ENCODE measurements at regions not wholly inside any gene's neighbourhood (a gene's known extent, or its start where the extent isn't known, plus 50 kb on each side); places are given as distances from the start of the nearest gene placed in this dataset.

DNA sequence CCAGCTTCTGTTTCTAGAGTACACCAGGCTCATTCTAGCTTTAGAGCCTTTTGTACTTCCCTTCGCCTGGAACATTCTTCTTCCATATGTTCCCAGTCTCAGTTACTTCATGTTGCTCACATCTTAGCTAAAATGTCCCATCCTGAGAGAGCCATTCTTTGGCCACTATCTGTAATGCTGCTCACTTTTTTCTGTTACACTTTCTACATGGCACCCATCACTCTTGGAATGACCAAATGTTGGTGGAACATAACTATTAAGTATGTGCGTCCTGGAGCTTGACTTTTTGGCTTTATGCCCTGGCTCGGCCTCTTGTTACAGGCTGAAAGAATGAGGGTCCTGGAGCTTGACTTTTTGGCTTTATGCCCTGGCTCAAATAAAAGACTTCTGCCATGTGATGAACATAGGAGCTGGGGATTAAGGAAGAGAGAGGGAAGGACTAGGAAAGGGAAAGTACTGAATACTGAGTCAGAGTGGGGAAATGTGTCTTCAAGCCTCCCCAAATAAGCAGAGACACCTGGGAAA lies 442.9 kb upstream of the ATP2B1 start:
- Mint-ChIP-seq H3K4me3 (no peak overlapping the region), H3K9me3 (ENCODE audit: insufficient read depth) (no peaks in the 10 kb centered on the region), H3K36me3 (ENCODE audit: low read depth) (no peaks in the 10 kb centered on the region), H3K27me3 (ENCODE audit: low read depth) (no peaks in the 10 kb centered on the region), H3K4me1 (ENCODE audit: low read depth) (peaks cover 5% of the 10 kb centered on the region), H3K27ac (no peak overlapping the region)
- CTCF ChIA-PET: no interaction called here
- DNase-seq (no peak), ATAC-seq (no peak)
- POLR2A ChIA-PET: no interaction called here

DNA sequence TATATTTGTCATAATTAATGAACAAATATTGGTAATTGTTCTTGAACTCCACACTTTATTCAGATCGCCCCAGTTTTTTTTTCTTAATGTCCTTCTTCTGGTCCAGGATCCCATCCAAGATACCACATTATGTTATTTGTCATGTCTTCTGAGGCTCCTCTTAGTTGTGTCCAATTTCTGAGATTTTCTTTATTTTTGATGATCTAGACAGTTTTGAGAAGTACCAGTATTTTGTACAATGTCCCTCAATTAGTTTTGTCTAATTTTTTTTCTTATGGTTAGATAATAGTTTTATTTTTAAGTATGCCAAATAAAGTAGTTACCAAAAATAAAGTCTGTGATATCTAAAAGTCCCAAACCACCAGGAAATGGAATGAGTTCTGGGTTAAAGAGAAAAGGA lies 440.8 kb upstream of the ATP2B1 start:
- CTCF ChIA-PET: no interaction called here

DNA sequence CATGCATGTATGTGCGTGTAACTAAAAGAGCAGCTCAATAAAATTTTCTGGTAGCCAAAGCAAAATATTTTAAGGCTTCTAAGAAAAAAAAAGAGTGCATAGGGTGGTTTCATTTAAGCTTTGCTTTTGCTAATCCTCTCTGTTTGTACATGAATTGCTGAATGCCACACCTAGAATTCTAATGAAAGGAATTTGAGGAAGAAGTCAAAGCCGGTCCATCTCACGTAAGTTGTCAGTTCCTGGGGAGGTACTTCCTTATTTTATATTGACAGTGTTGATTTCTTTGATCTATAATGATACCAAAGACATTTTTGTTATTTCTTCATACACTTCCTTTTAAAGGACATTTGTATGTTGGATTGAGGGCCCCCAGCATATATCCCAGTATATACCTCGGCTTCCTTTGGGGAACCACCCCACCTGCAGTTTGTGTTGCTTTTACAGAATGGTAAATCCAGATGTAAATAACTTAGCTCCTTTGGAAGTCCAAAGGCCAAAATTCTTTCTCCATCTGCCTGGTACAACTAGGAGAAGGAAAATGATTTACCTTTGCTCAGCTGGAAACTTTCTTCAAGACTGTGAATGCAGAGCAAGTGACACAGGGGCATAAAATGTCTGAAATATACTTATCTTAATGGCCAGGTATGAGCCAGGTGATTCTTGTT lies 420.9 kb upstream of the ATP2B1 start:
- no peak overlapping the region for H3K4me3 Mint-ChIP-seq
- H3K36me3 Mint-ChIP-seq (ENCODE audit: low read depth): no peaks in the 10 kb centered on the region
- ATAC-seq: no peak
- no peaks in the 10 kb centered on the region for H3K27me3 Mint-ChIP-seq (ENCODE audit: low read depth)
- no peak for DNase-seq
- no peak overlapping the region for H3K27ac Mint-ChIP-seq
- CTCF ChIA-PET: no interaction called here
- H3K9me3 Mint-ChIP-seq (ENCODE audit: insufficient read depth): no peaks in the 10 kb centered on the region
- no peaks in the 10 kb centered on the region for H3K4me1 Mint-ChIP-seq (ENCODE audit: low read depth)
- POLR2A ChIA-PET: no interaction called here

More for the DNA sequence above, 440.8 kb upstream of the ATP2B1 start:
- ATAC-seq (no peak), DNase-seq (no peak)
- H3K27ac Mint-ChIP-seq: no peak overlapping the region
- no peak overlapping the region for H3K4me3 Mint-ChIP-seq
- no peaks in the 10 kb centered on the region for H3K36me3 Mint-ChIP-seq (ENCODE audit: low read depth)
- POLR2A ChIA-PET: no interaction called here
- H3K9me3 Mint-ChIP-seq (ENCODE audit: insufficient read depth): no peaks in the 10 kb centered on the region
- H3K27me3 Mint-ChIP-seq (ENCODE audit: low read depth): no peaks in the 10 kb centered on the region
- H3K4me1 Mint-ChIP-seq (ENCODE audit: low read depth): peaks cover 5% of the 10 kb centered on the region

DNA sequence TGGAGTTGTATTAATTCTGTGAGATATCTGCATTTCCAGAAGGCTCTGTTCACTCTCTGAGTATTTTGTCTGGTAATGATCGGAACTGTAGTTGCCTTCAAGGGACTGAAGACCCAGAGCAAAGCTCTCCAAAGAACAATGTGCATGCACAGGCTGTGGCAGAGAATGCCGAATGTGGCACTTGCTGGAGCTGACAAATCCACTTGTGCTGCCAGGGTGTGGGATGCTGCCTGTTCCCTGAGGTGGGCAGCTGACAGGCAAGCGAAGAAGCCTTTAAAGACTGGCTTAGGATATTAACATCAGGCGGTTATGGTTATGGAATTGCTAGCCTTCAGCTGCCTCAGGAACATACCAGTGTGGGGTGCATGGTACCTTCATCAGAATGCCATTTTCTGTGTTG lies 419.9 kb upstream of the ATP2B1 start:
- H3K4me3 Mint-ChIP-seq: no peak overlapping the region

DNA sequence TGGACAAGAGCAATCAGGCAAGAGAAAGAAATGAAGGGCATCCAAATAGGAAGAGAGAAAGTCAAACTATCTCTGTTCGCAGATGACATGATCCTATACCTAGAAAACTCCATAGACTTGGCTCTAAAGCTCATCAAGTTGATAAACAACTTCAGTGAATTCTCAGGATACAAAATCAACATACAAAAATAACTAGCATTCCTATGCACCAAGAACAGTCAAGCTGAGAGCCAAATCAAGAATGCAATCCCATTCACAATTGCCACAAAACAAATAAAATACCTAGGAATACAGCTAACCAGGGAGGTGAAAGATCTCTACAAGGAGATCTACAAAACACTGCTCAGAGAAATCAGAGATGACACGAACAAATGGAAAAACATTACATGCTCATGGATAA lies 417.5 kb upstream of the ATP2B1 start:
- Mint-ChIP-seq H3K9me3 (ENCODE audit: insufficient read depth) (no peaks in the 10 kb centered on the region), H3K4me1 (ENCODE audit: low read depth) (no peaks in the 10 kb centered on the region), H3K36me3 (ENCODE audit: low read depth) (no peaks in the 10 kb centered on the region), H3K4me3 (no peak overlapping the region), H3K27ac (no peak overlapping the region), H3K27me3 (ENCODE audit: low read depth) (no peaks in the 10 kb centered on the region)
- DNase-seq: no peak
- ChIA-PET POLR2A (no interaction called here), CTCF (no interaction called here)
- no peak for ATAC-seq

More for the DNA sequence above, 419.9 kb upstream of the ATP2B1 start:
- Mint-ChIP-seq H3K9me3 (ENCODE audit: insufficient read depth) (no peaks in the 10 kb centered on the region), H3K36me3 (ENCODE audit: low read depth) (no peaks in the 10 kb centered on the region), H3K27me3 (ENCODE audit: low read depth) (no peaks in the 10 kb centered on the region), H3K4me1 (ENCODE audit: low read depth) (no peaks in the 10 kb centered on the region), H3K27ac (no peak overlapping the region)
- no peak for DNase-seq
- ChIA-PET POLR2A (no interaction called here), CTCF (no interaction called here)
- ATAC-seq: no peak

DNA sequence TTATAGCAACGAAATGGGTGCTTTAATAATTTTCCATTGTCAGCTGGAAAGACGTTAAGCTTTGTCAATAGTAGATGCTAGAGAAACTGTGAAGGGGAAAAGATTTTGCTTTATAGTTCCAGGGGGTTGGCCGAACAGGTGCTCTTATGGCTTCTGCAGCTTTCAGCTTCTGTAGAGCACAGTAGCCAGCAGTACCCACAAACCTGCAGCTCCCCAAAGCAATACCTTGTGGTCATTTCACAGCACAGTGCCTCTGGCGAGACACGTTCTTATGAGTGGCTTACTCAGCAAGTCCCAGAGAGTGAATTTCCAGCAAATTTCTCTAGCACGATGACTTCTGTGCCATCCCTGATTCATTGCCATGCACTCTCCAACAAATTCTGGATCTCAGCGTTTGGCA lies 416.3 kb upstream of the ATP2B1 start:
- H3K27me3 Mint-ChIP-seq (ENCODE audit: low read depth): no peaks in the 10 kb centered on the region
- POLR2A ChIA-PET: no interaction called here
- CTCF ChIA-PET: no interaction called here

DNA sequence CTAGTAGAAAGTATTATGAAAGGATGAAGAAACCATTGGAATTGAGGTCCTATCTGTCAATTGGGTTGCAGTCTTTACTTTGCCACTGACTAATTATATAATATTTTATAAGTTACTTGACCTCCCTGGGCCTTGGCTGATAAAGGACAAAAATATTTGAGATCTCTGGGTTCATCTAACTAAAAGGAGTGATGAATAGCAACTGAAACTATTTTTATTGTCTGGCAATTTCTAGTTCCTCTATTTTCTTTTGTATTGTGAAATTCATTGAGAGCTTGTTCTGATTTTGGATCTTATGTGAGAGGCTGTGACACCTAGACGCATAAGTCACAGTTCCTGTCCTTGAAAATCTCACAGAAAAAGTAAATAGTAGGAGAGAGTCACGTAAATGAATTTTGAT lies 415.7 kb upstream of the ATP2B1 start:
- H3K4me1 Mint-ChIP-seq (ENCODE audit: low read depth): no peaks in the 10 kb centered on the region
- CTCF ChIA-PET: no interaction called here
- H3K27ac Mint-ChIP-seq: no peak overlapping the region
- ATAC-seq (no peak), DNase-seq (no peak)
- POLR2A ChIA-PET: no interaction called here
- peaks cover 8% of the 10 kb centered on the region for H3K9me3 Mint-ChIP-seq (ENCODE audit: insufficient read depth)
- H3K27me3 Mint-ChIP-seq (ENCODE audit: low read depth): no peaks in the 10 kb centered on the region
- no peaks in the 10 kb centered on the region for H3K36me3 Mint-ChIP-seq (ENCODE audit: low read depth)
- no peak overlapping the region for H3K4me3 Mint-ChIP-seq

More for the DNA sequence above, 416.3 kb upstream of the ATP2B1 start:
- Mint-ChIP-seq H3K4me1 (ENCODE audit: low read depth) (no peaks in the 10 kb centered on the region), H3K27ac (no peak overlapping the region), H3K4me3 (no peak overlapping the region), H3K36me3 (ENCODE audit: low read depth) (no peaks in the 10 kb centered on the region), H3K9me3 (ENCODE audit: insufficient read depth) (peaks cover 8% of the 10 kb centered on the region)
- ATAC-seq (no peak), DNase-seq (no peak)

DNA sequence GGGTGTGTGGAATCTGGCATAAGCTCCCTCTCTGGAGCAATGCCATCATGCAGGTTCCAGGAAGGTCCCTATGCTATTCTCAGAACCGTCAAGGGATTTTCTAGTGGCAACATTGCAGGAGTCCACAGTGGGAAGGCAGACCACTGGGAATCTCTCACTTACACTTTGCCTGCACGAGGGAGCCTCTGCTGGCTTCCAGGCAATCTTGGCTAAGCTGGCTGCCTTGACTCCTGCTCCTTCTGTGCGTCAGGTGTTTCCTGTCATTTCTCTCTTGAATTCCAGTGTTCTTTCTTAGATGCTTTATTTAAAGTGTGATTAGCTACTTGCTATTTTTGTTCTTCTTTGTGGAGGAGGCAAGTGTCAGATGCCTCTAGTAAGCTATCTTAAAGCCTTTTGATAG lies 414.0 kb upstream of the ATP2B1 start:
- ATAC-seq (no peak), DNase-seq (no peak)
- H3K36me3 Mint-ChIP-seq (ENCODE audit: low read depth): no peaks in the 10 kb centered on the region
- H3K9me3 Mint-ChIP-seq (ENCODE audit: insufficient read depth): peaks cover 8% of the 10 kb centered on the region
- H3K4me3 Mint-ChIP-seq: no peak overlapping the region
- ChIA-PET CTCF (no interaction called here), POLR2A (no interaction called here)
- no peaks in the 10 kb centered on the region for H3K4me1 Mint-ChIP-seq (ENCODE audit: low read depth)
- H3K27me3 Mint-ChIP-seq (ENCODE audit: low read depth): no peaks in the 10 kb centered on the region
- H3K27ac Mint-ChIP-seq: no peak overlapping the region

DNA sequence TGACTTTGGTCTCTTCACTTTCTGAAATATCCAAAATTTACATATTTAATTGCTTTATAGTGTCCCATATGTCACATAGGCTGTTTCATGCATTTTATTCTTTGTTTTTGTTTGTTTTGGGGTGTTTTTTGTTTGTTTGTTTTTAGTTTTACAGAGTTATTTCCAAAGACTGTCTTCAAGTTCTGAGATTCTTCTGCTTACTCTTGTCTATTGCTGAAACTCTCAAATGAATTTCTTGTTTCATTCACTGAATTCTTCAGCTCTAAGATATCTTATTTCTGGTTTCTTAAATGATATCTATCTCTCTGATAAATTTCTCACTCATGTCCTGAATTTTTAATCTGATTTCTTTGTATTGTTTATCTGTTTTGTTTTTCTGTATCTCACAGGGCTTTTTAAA lies 412.0 kb upstream of the ATP2B1 start:
- POLR2A ChIA-PET: no interaction called here
- Mint-ChIP-seq H3K27me3 (ENCODE audit: low read depth) (no peaks in the 10 kb centered on the region), H3K4me1 (ENCODE audit: low read depth) (no peaks in the 10 kb centered on the region), H3K36me3 (ENCODE audit: low read depth) (no peaks in the 10 kb centered on the region), H3K27ac (no peak overlapping the region), H3K4me3 (no peak overlapping the region), H3K9me3 (ENCODE audit: insufficient read depth) (peaks cover 8% of the 10 kb centered on the region)
- CTCF ChIA-PET: no interaction called here
- DNase-seq (no peak), ATAC-seq (no peak)

DNA sequence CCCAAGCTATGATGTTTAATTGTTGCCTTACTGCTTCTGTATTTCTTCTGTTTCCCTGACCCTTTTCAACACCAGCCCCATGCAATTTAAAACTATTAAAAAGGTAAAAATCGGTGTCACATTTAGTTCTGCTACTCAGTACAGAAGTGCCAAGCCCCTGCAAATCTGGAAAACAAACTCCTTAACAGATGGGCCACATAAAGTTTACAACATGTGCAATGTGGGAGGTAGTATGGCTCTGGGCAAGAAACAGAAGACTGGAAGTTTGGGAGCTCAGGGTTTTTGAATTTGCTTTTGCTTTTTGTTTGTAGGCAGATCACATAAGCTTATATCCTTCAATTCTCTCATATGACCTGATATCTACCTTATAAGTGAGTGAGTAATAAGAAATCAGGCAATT lies 404.0 kb upstream of the ATP2B1 start:
- Mint-ChIP-seq H3K4me3 (no peak overlapping the region), H3K4me1 (ENCODE audit: low read depth) (no peaks in the 10 kb centered on the region), H3K9me3 (ENCODE audit: insufficient read depth) (no peaks in the 10 kb centered on the region), H3K27me3 (ENCODE audit: low read depth) (no peaks in the 10 kb centered on the region), H3K36me3 (ENCODE audit: low read depth) (no peaks in the 10 kb centered on the region), H3K27ac (no peak overlapping the region)
- POLR2A ChIA-PET: no interaction called here
- CTCF ChIA-PET: no interaction called here
- no peak for DNase-seq
- ATAC-seq: no peak

DNA sequence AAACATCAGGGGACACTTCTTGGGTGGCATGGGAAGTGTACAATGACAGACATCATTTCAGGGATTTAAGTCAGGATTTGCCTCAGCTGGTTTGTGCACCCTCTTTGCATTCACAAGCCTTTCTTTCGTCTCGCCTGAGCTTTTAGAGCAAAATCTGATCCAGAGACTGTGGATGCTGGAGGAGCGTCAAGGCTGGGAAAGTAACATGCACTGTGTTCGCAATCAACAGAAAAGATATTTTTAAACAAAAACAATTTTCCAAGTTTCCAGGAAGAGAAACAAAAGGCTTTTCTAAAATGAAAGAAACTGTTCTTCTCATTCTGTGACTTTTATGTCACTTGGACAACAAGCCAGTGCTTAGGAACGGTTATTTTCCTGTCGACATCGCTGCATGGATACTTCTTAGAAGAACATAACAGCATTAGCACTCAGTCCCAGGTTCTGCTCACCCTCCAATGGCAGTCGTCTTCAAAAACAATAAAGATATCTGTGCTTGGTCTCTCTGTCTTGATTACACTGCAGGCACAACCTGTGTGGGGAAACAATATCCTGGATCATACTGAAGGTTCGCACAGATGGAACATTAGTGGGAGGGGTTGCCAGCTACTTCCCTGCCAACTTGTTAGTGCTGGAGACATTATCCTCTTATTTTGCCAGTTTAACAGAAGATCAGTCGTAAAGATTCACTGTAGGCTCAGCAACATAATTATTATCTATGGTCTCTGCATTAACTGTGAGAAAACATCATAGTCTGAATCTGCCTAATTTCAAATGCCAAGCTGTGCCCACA lies 403.3 kb upstream of the ATP2B1 start:
- Mint-ChIP-seq H3K4me3 (no peak overlapping the region), H3K36me3 (ENCODE audit: low read depth) (no peaks in the 10 kb centered on the region), H3K27ac (no peak overlapping the region), H3K9me3 (ENCODE audit: insufficient read depth) (no peaks in the 10 kb centered on the region), H3K27me3 (ENCODE audit: low read depth) (no peaks in the 10 kb centered on the region), H3K4me1 (ENCODE audit: low read depth) (no peaks in the 10 kb centered on the region)
- no peak for ATAC-seq
- ChIA-PET POLR2A (no interaction called here), CTCF (no interaction called here)
- no peak for DNase-seq

DNA sequence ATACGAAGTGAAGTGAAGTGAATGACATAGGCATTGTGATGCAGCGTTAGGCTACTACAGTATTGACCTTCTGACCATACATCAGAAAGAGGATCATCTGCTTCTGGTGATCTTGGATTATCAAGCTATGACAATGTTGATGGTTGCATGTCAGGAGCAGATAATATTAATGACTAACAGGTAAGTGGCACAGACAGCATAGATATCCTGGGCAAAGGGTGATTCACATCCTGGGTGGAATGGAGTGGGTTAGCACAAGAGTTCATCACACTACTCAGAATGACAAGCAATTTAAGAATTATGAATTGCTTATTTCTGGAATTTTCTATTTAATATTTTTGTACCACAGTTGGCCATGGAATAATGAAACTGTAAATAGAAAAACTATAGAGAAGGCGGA lies 397.9 kb upstream of the ATP2B1 start:
- H3K27me3 Mint-ChIP-seq (ENCODE audit: low read depth): peaks cover 14% of the 10 kb centered on the region
- ATAC-seq: no peak

More for the DNA sequence above, 397.9 kb upstream of the ATP2B1 start:
- DNase-seq: no peak
- H3K4me3 Mint-ChIP-seq: no peak overlapping the region
- POLR2A ChIA-PET: no interaction called here
- H3K36me3 Mint-ChIP-seq (ENCODE audit: low read depth): no peaks in the 10 kb centered on the region
- CTCF ChIA-PET: no interaction called here
- peaks cover 4% of the 10 kb centered on the region for H3K4me1 Mint-ChIP-seq (ENCODE audit: low read depth)
- H3K27ac Mint-ChIP-seq: no peak overlapping the region
- no peaks in the 10 kb centered on the region for H3K9me3 Mint-ChIP-seq (ENCODE audit: insufficient read depth)
